GM19372 (cell line): ENCODE measurements at regions not wholly inside any gene's neighbourhood (a gene's known extent, or its start where the extent isn't known, plus 50 kb on each side); places are given as distances from the start of the nearest gene placed in this dataset.
"Not testable (repeated sequence)": the region's sequence is repeated elsewhere in the genome, so short reads cannot be mapped to it uniquely, and the experiment has no call there.

Experiments
- ATAC-seq: cut with Tn5 transposase; IDR thresholded peaks from one replicate; pipeline ENCODE4 v1.9.1; 2021; ENCODE audit warnings: mild to moderate bottlenecking, low read depth, moderate library complexity; ENCODE audit not compliant: unreplicated experiment

GRCh38 chr7:7042286-7042893 is 140.0 kb upstream of the C1GALT1 start:
- not testable (repeated sequence) for ATAC-seq

- no peak for ATAC-seq
These were observed 137.5 kb upstream of the C1GALT1 start for GRCh38 chr7:7044806-7045205.

- ATAC-seq = no peak
These were observed 134.1 kb upstream of the C1GALT1 start for GRCh38 chr7:7048213-7048612.

GRCh38 chr7:7051206-7051877 is 131.0 kb upstream of the C1GALT1 start:
- peak; percentile 83 for ATAC-seq

- ATAC-seq = no peak
These were observed 128.0 kb upstream of the C1GALT1 start for GRCh38 chr7:7054252-7054830.

GRCh38 chr7:7060828-7061599 is 121.3 kb upstream of the C1GALT1 start:
- ATAC-seq = no peak

- no peak for ATAC-seq
These were observed 104.4 kb upstream of the C1GALT1 start for GRCh38 chr7:7077945-7078344.

GRCh38 chr7:7080802-7081201 is 101.5 kb upstream of the C1GALT1 start:
- no peak for ATAC-seq

GRCh38 chr7:7090460-7090859 is 91.9 kb upstream of the C1GALT1 start:
- ATAC-seq = no peak

- ATAC-seq = no peak
These were observed 84.0 kb upstream of the C1GALT1 start for GRCh38 chr7:7098280-7098818.

- ATAC-seq = no peak
These were observed 82.7 kb upstream of the C1GALT1 start for GRCh38 chr7:7099584-7100014.

- no peak for ATAC-seq
These were observed 81.9 kb upstream of the C1GALT1 start for GRCh38 chr7:7100432-7100849.

- no peak for ATAC-seq
These were observed 79.4 kb upstream of the C1GALT1 start for GRCh38 chr7:7102906-7103305.

GRCh38 chr7:7103343-7104313 is 78.7 kb upstream of the C1GALT1 start:
- ATAC-seq = no peak

- ATAC-seq = no peak
These were observed 78.0 kb upstream of the C1GALT1 start for GRCh38 chr7:7104314-7104698.

GRCh38 chr7:7104971-7105370 is 77.4 kb upstream of the C1GALT1 start:
- no peak for ATAC-seq

GRCh38 chr7:7105800-7106582 is 76.4 kb upstream of the C1GALT1 start:
- ATAC-seq = no peak

GRCh38 chr7:7108931-7109330 is 73.4 kb upstream of the C1GALT1 start:
- no peak for ATAC-seq

GRCh38 chr7:7109934-7110333 is 72.4 kb upstream of the C1GALT1 start:
- no peak for ATAC-seq
